Erythroblast (primary cell): ENCODE measurements at regions not wholly inside any gene's neighbourhood (a gene's known extent, or its start where the extent isn't known, plus 50 kb on each side); places are given as distances from the start of the nearest gene placed in this dataset.

ENCODE experiments used
- GATA1 ChIP-seq: IDR thresholded peaks from 2 replicates; pipeline ENCODE4 v1.6.1; 2011; ENCODE audit warnings: low read depth, mild to moderate bottlenecking, control low read depth, low read length, moderate library complexity
- POLR2A ChIP-seq: IDR thresholded peaks from 2 replicates; pipeline ENCODE4 v1.6.1; 2011; ENCODE audit warnings: mild to moderate bottlenecking, low read length

- TF ChIP-seq GATA1 (no peak), POLR2A (no peak)
These were observed 316.5 kb downstream of the IRS1 start for GRCh38 chr2:226483143-226483542.
